ENCODE measurements at regions not wholly inside any gene's neighbourhood (a gene's known extent, or its start where the extent isn't known, plus 50 kb on each side); places are given as distances from the start of the nearest gene placed in this dataset.

- TF ChIP-seq CTCF (conservative IDR thresholded peaks at IDR 0.05; ENCODE audit: low read length) (no peak), EZH2phosphoT487 (IDR thresholded peaks at IDR 0.05; ENCODE audit: borderline replicate concordance) (no peak)
These were observed 105.6 kb downstream of the CMPK2 start for GRCh38 chr2:6760132-6760531.

All from Loucy (cell line).